ENCODE measurements at regions not wholly inside any gene's neighbourhood (a gene's known extent, or its start where the extent isn't known, plus 50 kb on each side); places are given as distances from the start of the nearest gene placed in this dataset.

DNA sequence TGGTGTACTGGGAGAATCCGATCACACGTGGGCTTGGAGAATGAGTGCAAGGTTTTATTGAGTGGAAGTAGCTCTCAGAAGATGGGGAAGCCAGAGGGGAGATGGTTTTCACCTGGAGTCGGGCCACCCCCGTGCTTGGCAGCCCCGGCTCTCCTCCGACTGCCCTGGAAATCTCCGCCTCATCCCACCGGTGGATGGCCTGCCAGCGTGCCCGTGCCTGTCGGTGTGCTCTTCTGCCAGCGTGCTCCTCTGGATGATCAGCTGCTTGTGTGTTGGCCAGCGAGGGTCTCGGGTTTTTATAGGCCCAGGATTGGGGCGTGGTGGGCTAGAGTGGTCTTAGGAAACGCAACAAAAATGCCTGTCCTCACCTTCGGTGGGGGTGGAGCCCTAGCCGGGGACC is 368.0 kb downstream of the FAT4 start:
- no peak overlapping the region for H3K4me3 ChIP-seq (ENCODE audit: low read length)
- no peak for DNase-seq (ENCODE audit: low read depth)
- TF ChIP-seq, protein P1, sequence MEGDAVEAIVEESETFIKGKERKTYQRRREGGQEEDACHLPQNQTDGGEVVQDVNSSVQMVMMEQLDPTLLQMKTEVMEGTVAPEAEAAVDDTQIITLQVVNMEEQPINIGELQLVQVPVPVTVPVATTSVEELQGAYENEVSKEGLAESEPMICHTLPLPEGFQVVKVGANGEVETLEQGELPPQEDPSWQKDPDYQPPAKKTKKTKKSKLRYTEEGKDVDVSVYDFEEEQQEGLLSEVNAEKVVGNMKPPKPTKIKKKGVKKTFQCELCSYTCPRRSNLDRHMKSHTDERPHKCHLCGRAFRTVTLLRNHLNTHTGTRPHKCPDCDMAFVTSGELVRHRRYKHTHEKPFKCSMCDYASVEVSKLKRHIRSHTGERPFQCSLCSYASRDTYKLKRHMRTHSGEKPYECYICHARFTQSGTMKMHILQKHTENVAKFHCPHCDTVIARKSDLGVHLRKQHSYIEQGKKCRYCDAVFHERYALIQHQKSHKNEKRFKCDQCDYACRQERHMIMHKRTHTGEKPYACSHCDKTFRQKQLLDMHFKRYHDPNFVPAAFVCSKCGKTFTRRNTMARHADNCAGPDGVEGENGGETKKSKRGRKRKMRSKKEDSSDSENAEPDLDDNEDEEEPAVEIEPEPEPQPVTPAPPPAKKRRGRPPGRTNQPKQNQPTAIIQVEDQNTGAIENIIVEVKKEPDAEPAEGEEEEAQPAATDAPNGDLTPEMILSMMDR (conservative IDR thresholded peaks at IDR 0.05; ENCODE audit: low read length), result no peak

DNA sequence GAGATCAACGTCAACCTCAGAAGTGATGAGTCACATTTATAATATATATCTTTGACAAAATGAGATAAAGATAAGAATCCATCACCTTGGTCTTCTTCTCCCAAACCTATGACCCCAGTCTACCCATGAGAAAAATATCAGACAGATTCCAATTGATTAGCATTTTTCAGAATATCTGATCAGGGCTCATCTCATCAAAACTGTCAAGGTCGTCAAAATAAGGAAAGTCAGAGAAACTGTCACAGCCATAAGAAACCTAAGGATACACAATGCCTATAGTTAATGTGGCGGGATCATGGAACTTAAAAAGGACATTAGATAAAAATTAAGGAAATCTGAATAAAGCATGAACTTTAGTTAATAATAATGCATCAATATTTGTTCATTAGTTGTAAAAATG is 374.1 kb downstream of the FAT4 start:
- no peak overlapping the region for H3K4me3 ChIP-seq (ENCODE audit: low read length)
- TF ChIP-seq, protein P1 (conservative IDR thresholded peaks at IDR 0.05; ENCODE audit: low read length), result no peak
- DNase-seq (ENCODE audit: low read depth), result no peak

DNA sequence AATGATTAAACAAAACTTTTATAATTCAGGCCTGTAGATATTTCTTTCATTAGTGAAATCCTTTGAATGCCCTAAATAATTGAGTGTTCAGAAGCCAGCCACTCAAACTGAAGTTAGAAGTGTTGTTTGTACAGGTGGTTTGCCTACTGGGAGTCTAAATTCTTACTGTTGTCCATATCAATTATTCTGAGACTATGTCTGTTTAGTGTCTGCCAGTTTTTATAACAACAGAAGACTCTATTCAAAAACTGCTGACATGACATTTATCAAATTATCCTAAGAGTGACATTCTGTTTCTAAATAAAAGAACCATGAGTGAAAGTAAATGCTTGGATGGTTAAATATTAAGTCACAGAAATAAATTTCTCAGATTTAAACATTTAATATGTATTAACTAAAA is 375.1 kb downstream of the FAT4 start:
- no peak for DNase-seq (ENCODE audit: low read depth)
- TF ChIP-seq, protein P1 (conservative IDR thresholded peaks at IDR 0.05; ENCODE audit: low read length), result no peak
- H3K4me3 ChIP-seq (ENCODE audit: low read length), result no peak overlapping the region

DNA sequence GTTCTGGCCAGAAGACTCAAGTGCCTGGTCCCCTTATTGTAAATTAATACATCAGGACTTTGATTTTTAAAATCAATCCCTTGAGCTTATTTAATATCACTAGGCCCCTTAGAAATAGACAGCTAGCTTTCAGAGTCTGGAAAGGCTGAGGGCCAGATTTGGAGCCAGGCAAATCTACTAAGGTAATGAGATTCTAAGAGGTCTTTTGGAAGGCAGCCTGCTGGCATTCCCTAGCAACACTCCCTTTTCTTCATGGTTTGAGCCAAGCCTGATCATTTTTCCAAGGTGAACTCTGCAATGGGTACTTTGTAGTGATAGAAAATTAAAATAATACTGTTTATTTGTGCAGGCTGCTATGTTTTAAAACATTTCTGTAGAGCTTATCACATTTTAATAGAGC is 378.5 kb downstream of the FAT4 start:
- H3K4me3 ChIP-seq (ENCODE audit: low read length), result no peak overlapping the region
- TF ChIP-seq, protein P1 (conservative IDR thresholded peaks at IDR 0.05; ENCODE audit: low read length), result no peak
- no peak for DNase-seq (ENCODE audit: low read depth)

DNA sequence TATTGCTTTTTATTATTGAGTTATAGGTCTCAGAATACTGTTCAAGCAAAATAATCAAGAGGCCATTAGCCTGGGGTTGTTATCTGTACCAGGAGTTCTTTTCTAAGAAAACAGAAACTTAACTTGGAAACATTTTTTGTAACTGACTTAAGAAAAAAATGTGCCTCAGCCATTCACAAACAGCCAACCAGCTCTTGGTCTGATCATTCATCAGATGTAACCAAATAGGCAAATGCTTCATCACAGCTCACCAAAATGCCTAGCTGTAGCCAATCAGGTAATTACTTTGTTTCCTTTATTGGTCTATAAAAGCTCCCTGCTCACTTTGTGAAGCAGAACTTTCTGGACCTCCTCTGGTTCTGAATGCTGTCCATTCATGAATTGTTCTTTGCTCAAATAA is 387.7 kb downstream of the FAT4 start:
- H3K4me3 ChIP-seq (ENCODE audit: low read length), result no peak overlapping the region
- DNase-seq (ENCODE audit: low read depth), result no peak
- TF ChIP-seq, protein P1 (conservative IDR thresholded peaks at IDR 0.05; ENCODE audit: low read length), result no peak

DNA sequence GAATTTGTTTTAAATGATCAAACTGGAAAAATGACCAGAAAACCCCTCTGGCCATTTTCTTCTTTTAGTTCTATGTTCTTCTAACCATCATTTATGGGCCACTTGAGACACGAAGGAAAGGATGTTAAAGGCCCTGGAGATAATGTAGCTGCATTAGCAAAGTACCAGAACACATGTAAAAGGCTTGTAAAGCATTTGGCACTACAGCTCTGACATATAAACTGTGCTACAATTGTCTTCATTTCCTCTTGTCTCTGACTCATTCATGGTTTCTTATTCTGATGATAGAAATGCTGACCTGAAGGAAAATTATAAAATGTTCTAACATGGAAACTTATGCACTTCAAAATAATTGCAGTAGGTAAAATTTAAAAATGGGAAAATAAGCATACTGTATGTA is 388.7 kb downstream of the FAT4 start:
- peak; percentile 42 for DNase-seq (ENCODE audit: low read depth)
- H3K4me3 ChIP-seq (ENCODE audit: low read length), result no peak overlapping the region
- TF ChIP-seq, protein P1 (conservative IDR thresholded peaks at IDR 0.05; ENCODE audit: low read length), result no peak

DNA sequence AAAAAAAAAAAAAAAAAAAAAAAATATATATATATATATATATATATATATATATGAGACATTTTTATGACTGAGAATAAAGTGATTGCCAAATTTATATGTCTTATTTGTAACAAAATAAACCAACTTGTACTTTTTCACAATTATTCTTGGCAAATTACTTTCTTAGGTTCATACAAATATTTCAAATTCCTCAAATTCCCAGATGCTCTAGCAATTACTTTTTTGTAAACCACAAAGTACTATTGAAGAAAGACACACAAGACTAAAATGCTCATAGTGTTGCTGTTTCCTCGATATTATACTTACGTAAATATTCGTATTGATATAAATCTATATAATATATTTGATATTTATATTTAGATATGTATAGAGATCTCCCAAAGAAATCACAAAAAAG is 390.0 kb downstream of the FAT4 start:
- TF ChIP-seq, protein P1 (conservative IDR thresholded peaks at IDR 0.05; ENCODE audit: low read length), result no peak
- H3K4me3 ChIP-seq (ENCODE audit: low read length), result no peak overlapping the region
- peak; percentile 73 for DNase-seq (ENCODE audit: low read depth)
